ENCODE measurements at regions not wholly inside any gene's neighbourhood (a gene's known extent, or its start where the extent isn't known, plus 50 kb on each side); places are given as distances from the start of the nearest gene placed in this dataset.

- H3K4me3 ChIP-seq (replicated peaks in 1 of 3; ENCODE audit: insufficient read depth in 1 of 3, low read depth in 1 of 3, low read length in 3 of 3): no peak overlapping the region
- CTCF ChIA-PET: interaction anchor here (4.3 kb wide), 2 partner anchors 430 to 463 kb away, joined by 83 to 89 read pairs; partner anchors contain the start of gene ZBP1
These were observed 143.9 kb downstream of the ANKRD60 start for GRCh38 chr20:58084566-58084965.

More at GRCh38 chr20:58084566-58084965, 143.9 kb downstream of the ANKRD60 start:
- H3K9me3 ChIP-seq (replicated peaks; ENCODE audit: control insufficient read depth, insufficient read depth, low read length): no peaks in the 10 kb centered on the region
- no peak overlapping the region for H3K9ac ChIP-seq (replicated peaks; ENCODE audit: extremely low read depth, insufficient read depth, low read length)
- H4K20me1 ChIP-seq (replicated peaks; ENCODE audit: control insufficient read depth, extremely low read depth, insufficient read depth, low read length): no peaks in the 10 kb centered on the region
- no peaks in the 10 kb centered on the region for H3K36me3 ChIP-seq (ENCODE audit: control insufficient read depth in 2 of 2, extremely low read depth in 1 of 2, insufficient read depth in 2 of 2, low read length in 2 of 2)
- no peak overlapping the region for H3K4me2 ChIP-seq (ENCODE audit: insufficient read depth, low read length)
- intact Hi-C loops (cut with micrococcal nuclease) (no loop called here), dilution Hi-C loops (cut with MboI; ENCODE audit: extremely low pct_ligation_motif_present, low sequenced_read_pairs) (loop anchor here (25.0 kb wide), 1 partner anchor 447 kb away; no protein-coding TSS in a partner anchor)
- no TSS peak for BruUV-seq (replicated peaks)
- no peak overlapping the region for H2AFZ ChIP-seq (ENCODE audit: low read depth, low read length)
- H3K79me2 ChIP-seq (ENCODE audit: control insufficient read depth, insufficient read depth, low read length): no peaks in the 10 kb centered on the region
- peaks cover 9% of the 10 kb centered on the region for H3K4me1 ChIP-seq (ENCODE audit: control insufficient read depth, extremely low read depth, insufficient read depth, low read length)
- no peaks in the 10 kb centered on the region for H3K9me1 ChIP-seq (replicated peaks; ENCODE audit: control insufficient read depth, extremely low read depth, insufficient read depth, low read length)
- H3K27me3 ChIP-seq (ENCODE audit: control insufficient read depth in 2 of 2, insufficient read depth in 2 of 2, low read length in 2 of 2): no peaks in the 10 kb centered on the region
- POLR2A ChIA-PET: no interaction called here
- DNase-seq (ENCODE audit: low read depth, low spot score) (no peak), FAIRE-seq (no peak)
- H3K27ac ChIP-seq (ENCODE audit: insufficient read depth, low read depth, low read length): no peak overlapping the region
- no peak for TF ChIP-seq EZH2 (IDR thresholded peaks at IDR 0.05; ENCODE audit: borderline replicate concordance, low read depth, low read length, severe bottlenecking)
- no peak for TF ChIP-seq CTCF (IDR thresholded peaks at IDR 0.05; ENCODE audit: extremely low read depth in 1 of 2, insufficient read depth in 1 of 2, low read depth in 1 of 2, low read length in 2 of 2)
- TF ChIP-seq POLR2A (IDR thresholded peaks at IDR 0.05; ENCODE audit: low read depth, low read length): no peak
- no peak for TF ChIP-seq POLR2AphosphoS5 (IDR thresholded peaks at IDR 0.05; ENCODE audit: insufficient read depth, low read depth, low read length)
- no peak for TF ChIP-seq MYC (IDR thresholded peaks at IDR 0.05; ENCODE audit: low read depth, low read length)
- no peak for TF ChIP-seq GATA2 (IDR thresholded peaks at IDR 0.05; ENCODE audit: insufficient read depth, insufficient read length, low read depth, low read length)
- no peak for TF ChIP-seq FOS (IDR thresholded peaks at IDR 0.05; ENCODE audit: borderline replicate concordance, insufficient read depth, low read length)
- no peak for TF ChIP-seq MAX (IDR thresholded peaks at IDR 0.05; ENCODE audit: insufficient read depth, insufficient read length)
- no peak for TF ChIP-seq JUN (IDR thresholded peaks at IDR 0.05; ENCODE audit: borderline replicate concordance, insufficient read depth, insufficient read length, low read depth)
